DND-41 (cell line): ENCODE measurements at regions not wholly inside any gene's neighbourhood (a gene's known extent, or its start where the extent isn't known, plus 50 kb on each side); places are given as distances from the start of the nearest gene placed in this dataset.

Source experiments
- CTCF ChIP-seq: IDR thresholded peaks from 2 replicates; pipeline ENCODE4 v1.5.1; 2012; ENCODE audit warnings: borderline replicate concordance, low read length, moderate library complexity, mild to moderate bottlenecking; ENCODE audit not compliant: poor library complexity, severe bottlenecking; ENCODE audit errors: extremely low read depth
- EZH2 ChIP-seq: IDR thresholded peaks from 3 replicates; pipeline ENCODE4 v1.6.1; 2012; ENCODE audit warnings: borderline replicate concordance, low read depth, mild to moderate bottlenecking, moderate library complexity, low read length, inconsistent platforms; ENCODE audit not compliant: severe bottlenecking

GRCh38 chr2:64369706-64370105 lies 84.3 kb upstream of the LGALSL start:
- TF ChIP-seq CTCF: no peak
- no peak for TF ChIP-seq EZH2
